ENCODE measurements at regions not wholly inside any gene's neighbourhood (a gene's known extent, or its start where the extent isn't known, plus 50 kb on each side); places are given as distances from the start of the nearest gene placed in this dataset.
"Not testable (repeated sequence)": the region's sequence is repeated elsewhere in the genome, so short reads cannot be mapped to it uniquely, and the experiment has no call there.

DNA sequence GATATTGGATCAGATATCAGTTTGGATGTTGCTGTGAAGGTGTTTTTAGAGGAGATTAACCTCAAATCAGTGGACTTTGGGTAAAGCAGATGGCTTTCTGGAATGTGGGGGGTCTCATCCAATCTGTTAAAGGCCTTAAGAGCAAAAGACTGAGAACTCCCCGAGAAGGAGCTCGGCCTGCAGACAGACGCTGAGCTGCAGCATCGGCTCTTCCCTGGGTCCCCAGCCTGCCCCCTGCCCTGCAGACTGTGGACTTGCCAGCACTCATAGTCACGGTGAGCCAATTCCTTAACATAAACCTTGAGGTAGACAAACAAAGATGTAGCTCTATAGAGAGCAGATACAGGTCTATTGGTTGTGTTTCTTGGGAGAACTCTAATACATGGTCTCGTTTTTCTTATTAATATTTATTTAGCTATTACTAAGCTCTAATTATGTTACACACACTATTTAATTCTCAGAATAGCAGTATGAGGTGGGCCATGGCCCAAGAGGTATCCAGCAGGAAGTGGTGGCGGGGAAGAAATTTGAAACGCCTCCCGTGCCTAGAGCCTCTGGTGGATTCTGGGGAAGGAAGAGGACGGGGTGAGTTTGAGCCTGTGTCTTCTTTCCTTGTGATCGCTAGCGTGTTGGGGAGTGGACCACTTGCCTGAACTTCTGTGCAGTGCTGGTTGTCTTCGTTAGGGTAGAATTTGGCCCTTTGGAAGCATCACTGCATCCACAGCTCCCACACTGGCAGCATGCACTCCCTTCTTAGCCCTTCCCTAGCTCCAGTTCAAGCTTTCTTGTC, 305.3 kb downstream of the TEX29 start:
- DNase-seq: no peak

DNA sequence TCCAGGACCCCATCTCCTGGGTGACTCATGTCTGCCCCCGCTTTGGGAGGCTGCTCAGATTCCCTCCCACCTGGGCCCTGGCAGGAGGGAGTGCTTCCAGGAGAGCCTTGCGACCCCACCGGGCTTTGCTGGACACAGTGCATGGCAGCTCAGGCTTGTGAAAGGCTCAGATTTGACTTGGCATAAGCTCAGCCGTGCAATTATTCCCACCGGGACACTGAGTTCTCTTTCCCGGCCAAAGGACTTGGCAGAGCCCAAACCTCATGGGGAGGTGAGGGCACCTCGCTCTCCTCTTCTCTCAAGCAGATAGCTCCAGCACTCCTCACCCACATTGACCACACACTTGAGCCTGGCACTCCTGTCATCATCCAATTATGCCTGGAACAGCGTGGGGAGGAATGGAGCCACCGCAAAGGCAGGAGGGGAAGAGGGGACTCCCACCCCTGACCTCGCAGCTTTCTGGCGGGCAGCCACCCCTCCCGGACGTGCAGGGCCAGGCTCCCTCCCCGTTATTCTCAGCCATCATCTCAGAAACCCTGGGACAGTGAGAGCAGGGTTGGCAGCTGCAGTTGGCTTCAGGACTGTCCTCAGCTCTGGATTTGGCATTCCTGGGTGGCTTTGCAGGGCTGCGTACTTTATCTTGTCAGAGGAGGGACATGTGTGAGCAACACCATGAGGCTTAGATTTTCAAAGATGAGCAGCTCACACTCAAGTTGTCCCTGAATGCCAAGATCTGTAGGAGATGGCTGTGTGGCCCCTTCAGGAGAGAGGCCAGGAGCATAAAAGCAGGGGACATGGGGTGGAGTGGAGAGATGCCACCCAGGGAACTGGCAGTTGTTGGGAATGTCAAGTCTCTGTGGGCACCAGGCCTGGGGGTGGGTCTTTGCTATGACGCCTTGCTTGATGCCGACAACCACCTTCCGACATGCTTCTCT, 306.2 kb downstream of the TEX29 start:
- DNase-seq: no peak

DNA sequence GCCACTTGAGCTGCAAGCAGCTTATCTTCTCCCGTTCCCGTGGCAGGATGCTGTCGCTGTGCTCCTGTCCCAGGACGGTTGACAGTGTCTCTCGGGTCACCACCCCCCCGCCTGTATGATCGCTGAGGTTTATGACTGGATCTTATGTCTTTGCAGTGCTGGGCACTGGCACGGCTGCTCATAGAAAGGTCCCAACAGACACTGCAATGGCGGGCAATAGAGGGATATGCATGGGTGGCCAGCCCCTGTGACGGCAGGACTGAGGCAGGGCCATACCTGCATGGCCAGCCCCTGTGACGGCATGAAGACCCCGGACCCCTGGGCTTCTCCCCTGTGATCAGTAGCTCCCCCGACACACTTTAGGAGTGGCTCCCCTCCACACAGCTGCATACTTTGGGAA, 307.2 kb downstream of the TEX29 start:
- DNase-seq: no peak

- no peak for DNase-seq
Observed at GRCh38 chr13:111629016-111629415, 308.6 kb downstream of the TEX29 start.

GRCh38 chr13:111629457-111629856, 309.0 kb downstream of the TEX29 start:
- no peak for DNase-seq

DNA sequence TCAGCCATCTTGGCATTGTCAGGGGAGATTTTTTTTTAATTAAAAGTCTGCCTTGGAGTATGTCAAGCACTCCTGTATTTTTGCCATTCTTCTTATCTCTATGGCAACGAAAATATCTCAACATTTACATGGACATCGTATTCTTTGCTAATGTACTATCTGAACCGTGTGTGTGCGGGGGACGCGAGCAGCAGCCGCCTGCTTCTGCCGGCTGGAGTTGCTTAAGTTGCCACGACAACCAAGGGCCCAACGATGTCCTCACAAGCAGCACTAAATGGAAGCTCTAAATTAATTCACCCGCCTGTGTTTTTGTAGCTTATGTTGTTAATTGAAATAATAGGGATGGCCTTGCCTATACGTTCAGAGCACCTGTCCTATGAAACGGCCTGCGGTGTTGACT, 309.5 kb downstream of the TEX29 start:
- no peak for DNase-seq

GRCh38 chr13:111630406-111630805, 310.0 kb downstream of the TEX29 start:
- DNase-seq: no peak

GRCh38 chr13:111631271-111631670, 310.8 kb downstream of the TEX29 start:
- DNase-seq: not testable (repeated sequence)

GRCh38 chr13:111632906-111633305, 312.5 kb downstream of the TEX29 start:
- no peak for DNase-seq

DNA sequence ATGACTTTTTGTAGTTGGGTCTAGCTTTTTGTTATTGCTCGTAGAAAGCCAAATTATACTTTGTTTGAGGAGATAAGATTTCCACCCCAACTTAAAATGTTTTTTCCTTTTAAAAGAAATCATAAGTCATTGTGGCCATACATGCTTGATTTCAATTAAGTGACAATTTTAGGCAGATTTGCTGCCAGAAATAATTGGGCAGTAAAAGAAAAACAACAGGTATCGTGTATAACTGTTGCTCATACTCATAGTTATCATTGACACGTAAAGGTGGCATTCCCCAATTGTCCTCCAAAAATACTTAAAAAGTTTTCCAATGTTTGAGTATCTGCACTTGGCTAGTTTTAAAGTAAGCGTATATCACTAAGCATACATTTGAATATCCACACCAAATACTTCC, 313.0 kb downstream of the TEX29 start:
- DNase-seq: no peak

DNA sequence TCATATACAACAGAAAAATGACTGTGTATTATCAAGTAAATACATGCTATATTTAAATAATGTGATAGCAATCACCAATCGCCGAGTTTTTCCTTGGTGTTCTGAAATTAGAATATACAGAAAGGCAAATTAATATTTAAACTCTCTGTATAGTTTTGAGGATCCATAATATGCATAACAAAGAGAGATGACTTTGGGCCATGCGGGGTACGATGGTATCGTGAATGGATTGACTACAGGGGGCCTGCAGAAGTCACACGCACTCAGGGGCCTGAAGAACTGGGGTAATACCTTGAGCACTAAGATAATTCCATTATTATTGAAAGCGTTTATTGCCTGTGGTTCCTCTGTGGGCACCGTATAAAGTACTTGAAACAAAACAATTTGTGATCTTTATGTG, 314.0 kb downstream of the TEX29 start:
- no peak for DNase-seq

DNA sequence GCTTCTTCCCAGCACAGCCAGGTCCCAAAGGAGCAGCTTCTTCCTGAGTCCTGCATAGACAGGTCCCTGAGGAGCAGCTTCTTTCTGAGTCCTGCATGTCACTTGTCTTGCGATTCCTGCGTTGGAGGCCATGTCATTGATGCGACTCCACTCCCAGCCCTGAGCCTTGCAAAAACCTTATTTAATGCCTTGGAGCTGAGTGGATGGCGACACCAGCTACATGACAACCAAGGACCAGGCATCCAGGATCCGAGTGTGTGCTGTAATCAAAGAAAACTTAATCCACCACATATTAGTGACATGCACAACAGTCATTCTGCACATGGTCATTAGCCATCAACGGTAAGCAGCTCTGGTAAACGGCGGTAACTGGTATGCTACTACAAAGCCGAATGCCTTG, 315.8 kb downstream of the TEX29 start:
- DNase-seq: no peak

DNA sequence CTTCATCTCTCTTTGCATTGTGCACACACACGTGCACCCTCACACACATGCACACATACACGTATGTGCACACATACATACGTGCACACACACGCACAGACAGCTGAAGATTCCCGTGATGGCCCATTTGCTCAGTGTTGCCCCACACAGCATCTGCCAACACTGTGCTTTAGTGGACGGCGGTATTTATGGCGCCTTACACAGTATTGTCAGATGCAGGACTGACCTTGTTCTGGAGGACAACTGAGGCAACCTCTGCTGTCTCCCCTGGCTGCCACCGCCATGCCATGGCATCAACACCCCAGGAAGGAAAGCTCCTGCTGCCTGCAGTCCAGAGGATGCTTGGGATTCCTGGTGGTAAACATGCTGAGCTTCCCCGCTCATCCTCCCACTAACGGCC, 316.4 kb downstream of the TEX29 start:
- DNase-seq: no peak

- DNase-seq: no peak
Observed at GRCh38 chr13:111637365-111637764, 316.9 kb downstream of the TEX29 start.

GRCh38 chr13:111638233-111638632, 317.8 kb downstream of the TEX29 start:
- DNase-seq: no peak

DNA sequence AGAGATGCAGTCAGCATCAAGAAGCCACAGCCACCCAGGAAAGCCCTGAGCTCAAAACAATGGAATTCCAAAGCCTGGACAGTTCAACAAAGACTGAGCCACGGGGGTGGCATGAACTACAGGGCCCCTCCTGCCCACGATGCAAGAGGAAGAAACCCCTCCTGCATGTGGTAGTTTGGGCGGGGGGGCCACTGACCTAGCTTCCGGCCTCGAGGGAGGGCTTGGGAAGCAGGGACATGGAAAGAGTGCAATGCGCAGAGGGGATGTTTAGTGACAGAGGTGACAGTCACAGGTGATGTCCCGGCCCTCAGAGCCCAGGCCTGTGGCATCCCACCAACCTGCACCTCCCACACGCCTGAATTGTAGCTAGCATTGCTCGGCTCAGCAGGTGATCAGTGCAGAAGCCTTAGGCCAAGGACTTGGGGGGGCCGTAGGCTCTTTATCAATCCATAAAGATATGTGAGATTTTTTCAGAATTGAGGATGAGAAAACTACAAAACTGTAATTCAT, 318.8 kb downstream of the TEX29 start:
- no peak for DNase-seq

- DNase-seq: no peak
Observed at GRCh38 chr13:111640006-111640405, 319.6 kb downstream of the TEX29 start.

DNA sequence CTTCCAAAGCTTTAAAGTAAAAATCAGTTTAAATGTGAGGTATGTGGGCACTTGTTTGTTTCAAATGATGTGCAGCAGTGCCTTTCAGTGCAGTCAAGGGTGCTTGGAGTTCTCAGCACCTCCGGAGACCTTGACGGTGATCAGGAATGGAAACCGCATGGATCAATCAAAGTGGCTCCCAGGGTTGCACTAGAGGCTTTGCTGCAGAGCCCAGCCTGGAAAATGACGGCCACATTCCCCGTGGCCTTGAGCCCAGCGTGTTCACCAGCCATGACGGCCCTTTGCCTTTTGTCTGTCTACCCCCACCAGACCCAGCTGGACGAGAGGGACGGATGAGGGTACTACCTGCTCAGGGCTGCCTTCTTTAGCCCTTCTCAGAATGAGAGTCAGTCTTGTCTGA, 320.0 kb downstream of the TEX29 start:
- DNase-seq: no peak

DNA sequence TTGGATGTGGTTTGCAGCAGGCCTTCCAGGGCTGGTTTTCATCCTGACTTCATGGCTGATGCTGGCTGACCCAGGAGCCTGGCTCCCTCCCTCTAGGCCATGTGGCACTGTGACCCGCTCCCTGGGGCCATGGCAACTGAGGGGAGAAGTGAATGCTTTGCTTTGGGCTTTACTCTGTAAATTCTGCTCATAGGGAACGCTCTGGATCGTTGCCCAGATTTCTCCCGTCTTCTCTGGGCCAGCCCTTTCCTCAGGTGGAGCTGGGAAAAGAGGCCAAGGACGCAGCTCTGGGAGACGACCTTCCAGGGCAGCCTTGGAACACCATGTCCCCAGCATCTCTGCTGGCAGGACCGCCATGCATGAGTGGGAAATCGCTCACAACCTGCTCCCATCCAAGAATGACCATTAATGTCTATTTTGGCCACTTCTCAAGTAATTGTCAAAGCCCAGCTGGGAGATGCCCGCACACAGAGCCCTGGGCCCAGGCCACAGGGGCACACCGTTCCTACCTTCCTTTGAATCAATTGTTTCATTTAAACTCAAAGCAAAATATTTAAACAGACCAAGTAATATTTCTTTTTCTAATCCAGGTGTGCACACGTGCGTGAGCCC, 321.8 kb downstream of the TEX29 start:
- no peak for DNase-seq

DNA sequence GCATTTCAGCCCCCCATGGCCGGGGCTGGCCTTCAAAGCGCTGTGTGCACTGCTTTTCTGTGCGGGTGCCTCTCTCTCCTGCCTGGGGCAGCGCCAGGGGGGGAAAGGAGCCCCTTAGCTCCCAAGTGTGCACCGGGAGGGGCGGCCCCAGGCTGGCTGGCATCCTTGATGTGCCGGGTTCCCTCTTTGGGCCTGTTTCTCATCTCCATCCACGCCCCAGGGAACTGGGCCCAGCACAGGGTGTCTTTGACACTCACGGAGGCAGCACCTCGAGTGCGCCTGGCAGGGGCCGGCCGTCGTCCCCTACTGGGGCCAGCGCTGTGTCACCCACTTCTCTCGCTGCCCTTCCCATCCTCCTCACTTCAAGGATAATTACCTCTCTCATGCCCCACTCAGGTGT, 324.3 kb downstream of the TEX29 start:
- DNase-seq: no peak

DNA sequence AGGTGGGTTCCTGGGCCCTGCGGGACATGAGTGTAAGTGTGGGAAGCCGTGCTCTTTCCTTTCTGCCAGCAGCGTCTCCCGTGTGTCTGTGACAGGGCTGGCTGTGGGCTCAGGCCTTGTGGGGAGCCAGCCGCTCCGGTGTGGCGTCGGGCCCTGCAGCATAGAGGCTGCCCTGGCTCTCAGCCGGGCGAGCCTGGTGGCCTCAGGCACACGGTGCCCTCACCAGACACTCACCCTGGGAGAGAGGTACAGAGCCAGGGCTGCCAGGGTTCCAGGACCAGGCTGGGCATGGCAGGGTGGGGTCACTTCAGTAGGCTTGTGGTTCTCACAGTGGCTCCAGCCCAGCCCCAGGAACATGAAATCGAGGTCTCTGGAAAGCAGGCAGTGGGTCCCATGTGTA, 324.8 kb downstream of the TEX29 start:
- DNase-seq: no peak

GRCh38 chr13:111645598-111646455, 325.4 kb downstream of the TEX29 start:
- no peak for DNase-seq

DNA sequence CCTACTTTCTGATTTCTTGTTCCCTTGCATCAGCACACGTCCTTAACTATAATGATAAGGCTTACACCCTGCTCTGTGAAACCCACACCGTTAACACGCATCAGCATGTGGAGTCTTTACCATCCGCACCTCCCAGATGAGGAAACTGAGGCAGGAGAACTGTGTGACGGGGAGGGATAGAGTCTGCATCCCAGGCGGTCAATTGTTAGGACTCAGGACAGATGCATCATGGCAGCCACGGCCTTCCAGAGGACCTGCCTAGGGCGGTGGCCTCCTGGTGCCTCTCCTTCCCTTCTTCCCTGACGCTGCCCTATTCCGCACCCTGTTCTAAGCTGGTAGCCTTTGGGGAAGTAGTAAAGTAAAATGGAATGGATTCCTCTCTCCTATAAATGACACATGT, 326.0 kb downstream of the TEX29 start:
- no peak for DNase-seq
